NT2/D1 (cell line): ENCODE measurements at regions not wholly inside any gene's neighbourhood (a gene's known extent, or its start where the extent isn't known, plus 50 kb on each side); places are given as distances from the start of the nearest gene placed in this dataset.

Source experiments
- SUZ12 ChIP-seq: IDR thresholded peaks from 2 replicates; pipeline ENCODE4 v1.6.1; 2011; ENCODE audit not compliant: insufficient read length, insufficient read depth; ENCODE audit errors: extremely low read depth
- ZNF274 ChIP-seq: IDR thresholded peaks from 2 replicates; pipeline ENCODE4 v1.6.1; 2011; ENCODE audit warnings: mild to moderate bottlenecking, low read depth, low read length

DNA sequence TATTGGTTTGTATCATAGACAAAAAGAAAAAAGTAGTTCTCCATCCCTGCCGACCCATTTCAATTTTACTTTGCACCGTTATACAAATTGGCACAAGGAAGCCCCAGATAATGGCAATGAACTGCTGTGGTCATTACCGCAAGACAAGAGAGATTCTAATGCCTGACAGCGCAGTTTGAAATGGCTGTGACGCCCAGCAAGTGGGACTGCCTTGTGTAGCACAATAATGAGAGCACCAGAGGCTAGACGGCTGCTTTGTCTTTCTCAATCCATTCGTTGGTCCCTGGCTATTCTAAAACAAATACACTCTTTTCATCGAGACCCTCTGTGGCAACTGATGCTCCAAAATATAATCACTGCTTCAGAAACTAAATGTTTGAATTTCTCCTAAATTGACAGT, 192.4 kb upstream of the NEIL3 start:
- TF ChIP-seq ZNF274: no peak
- no peak for TF ChIP-seq SUZ12
